ENCODE measurements at regions not wholly inside any gene's neighbourhood (a gene's known extent, or its start where the extent isn't known, plus 50 kb on each side); places are given as distances from the start of the nearest gene placed in this dataset.

DNA sequence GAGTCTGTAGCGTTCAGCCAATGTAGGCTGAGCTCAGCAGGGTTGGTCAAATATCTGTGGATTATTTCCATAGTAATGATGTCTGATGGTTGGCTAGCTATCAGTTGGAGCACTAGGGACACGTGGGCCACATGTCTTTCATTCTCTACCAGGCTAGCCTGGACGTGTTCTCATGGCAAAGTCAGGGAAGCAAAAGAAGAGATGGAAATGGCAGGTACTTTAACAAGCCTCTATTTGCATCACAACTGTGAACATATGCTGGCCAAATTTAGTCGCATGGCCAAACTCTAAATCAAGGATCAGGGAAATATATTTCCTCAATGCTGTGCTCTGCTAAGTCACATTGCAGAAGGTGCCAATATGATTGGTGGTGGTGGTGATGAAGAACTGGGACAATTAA lies 371.6 kb upstream of the CHST9 start:
- no peak for TF ChIP-seq MYC (IDR thresholded peaks at IDR 0.05; ENCODE audit: low read depth, low read length)
- TF ChIP-seq, protein P1, sequence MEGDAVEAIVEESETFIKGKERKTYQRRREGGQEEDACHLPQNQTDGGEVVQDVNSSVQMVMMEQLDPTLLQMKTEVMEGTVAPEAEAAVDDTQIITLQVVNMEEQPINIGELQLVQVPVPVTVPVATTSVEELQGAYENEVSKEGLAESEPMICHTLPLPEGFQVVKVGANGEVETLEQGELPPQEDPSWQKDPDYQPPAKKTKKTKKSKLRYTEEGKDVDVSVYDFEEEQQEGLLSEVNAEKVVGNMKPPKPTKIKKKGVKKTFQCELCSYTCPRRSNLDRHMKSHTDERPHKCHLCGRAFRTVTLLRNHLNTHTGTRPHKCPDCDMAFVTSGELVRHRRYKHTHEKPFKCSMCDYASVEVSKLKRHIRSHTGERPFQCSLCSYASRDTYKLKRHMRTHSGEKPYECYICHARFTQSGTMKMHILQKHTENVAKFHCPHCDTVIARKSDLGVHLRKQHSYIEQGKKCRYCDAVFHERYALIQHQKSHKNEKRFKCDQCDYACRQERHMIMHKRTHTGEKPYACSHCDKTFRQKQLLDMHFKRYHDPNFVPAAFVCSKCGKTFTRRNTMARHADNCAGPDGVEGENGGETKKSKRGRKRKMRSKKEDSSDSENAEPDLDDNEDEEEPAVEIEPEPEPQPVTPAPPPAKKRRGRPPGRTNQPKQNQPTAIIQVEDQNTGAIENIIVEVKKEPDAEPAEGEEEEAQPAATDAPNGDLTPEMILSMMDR (IDR thresholded peaks at IDR 0.05; ENCODE audit: extremely low read depth in 1 of 2, insufficient read depth in 1 of 2, low read depth in 1 of 2, low read length in 2 of 2), result no peak
- TF ChIP-seq FOS (IDR thresholded peaks at IDR 0.05; ENCODE audit: borderline replicate concordance, insufficient read depth, low read length), result no peak
- TF ChIP-seq POLR2AphosphoS5 (IDR thresholded peaks at IDR 0.05; ENCODE audit: insufficient read depth, low read depth, low read length), result no peak
- TF ChIP-seq POLR2A (IDR thresholded peaks at IDR 0.05; ENCODE audit: low read depth, low read length), result no peak
- TF ChIP-seq, protein P2, sequence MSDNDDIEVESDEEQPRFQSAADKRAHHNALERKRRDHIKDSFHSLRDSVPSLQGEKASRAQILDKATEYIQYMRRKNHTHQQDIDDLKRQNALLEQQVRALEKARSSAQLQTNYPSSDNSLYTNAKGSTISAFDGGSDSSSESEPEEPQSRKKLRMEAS (IDR thresholded peaks at IDR 0.05; ENCODE audit: insufficient read depth, insufficient read length), result no peak
- TF ChIP-seq EZH2 (IDR thresholded peaks at IDR 0.05; ENCODE audit: borderline replicate concordance, low read depth, low read length, severe bottlenecking), result no peak
